NCI-H345 (cell line): ENCODE measurements at regions not wholly inside any gene's neighbourhood (a gene's known extent, or its start where the extent isn't known, plus 50 kb on each side); places are given as distances from the start of the nearest gene placed in this dataset.
"Not testable (repeated sequence)": the region's sequence is repeated elsewhere in the genome, so short reads cannot be mapped to it uniquely, and the experiment has no call there.

Experiments
- DNase-seq: peaks from one replicate; lab custom pipeline; 2025; lab: John Stamatoyannopoulos, UW

- DNase-seq = peak; percentile 42
These were observed 588.7 kb upstream of the CBLB start for GRCh38 chr3:106457281-106458180.

GRCh38 chr3:106458952-106459351 lies 590.1 kb upstream of the CBLB start:
- no peak for DNase-seq

GRCh38 chr3:106466881-106467280 lies 598.1 kb upstream of the CBLB start:
- DNase-seq = no peak

- DNase-seq = no peak
These were observed 605.0 kb upstream of the CBLB start for GRCh38 chr3:106473576-106474475.

GRCh38 chr3:106482451-106482850 lies 613.6 kb upstream of the CBLB start:
- no peak for DNase-seq

- DNase-seq = no peak
These were observed 616.4 kb upstream of the CBLB start for GRCh38 chr3:106485217-106485616.

- no peak for DNase-seq
These were observed 617.0 kb upstream of the CBLB start for GRCh38 chr3:106485802-106486201.

- not testable (repeated sequence) for DNase-seq
These were observed 618.3 kb upstream of the CBLB start for GRCh38 chr3:106486945-106487639.

- DNase-seq = no peak
These were observed 619.5 kb upstream of the CBLB start for GRCh38 chr3:106488331-106488730.

- no peak for DNase-seq
These were observed 623.0 kb upstream of the CBLB start for GRCh38 chr3:106491796-106492195.

- DNase-seq = no peak
These were observed 639.6 kb upstream of the CBLB start for GRCh38 chr3:106508331-106508893.

GRCh38 chr3:106510206-106510605 lies 641.4 kb upstream of the CBLB start:
- DNase-seq = no peak

- DNase-seq = no peak
These were observed 644.0 kb upstream of the CBLB start for GRCh38 chr3:106512846-106513245.

- no peak for DNase-seq
These were observed 645.6 kb upstream of the CBLB start for GRCh38 chr3:106514431-106514830.

GRCh38 chr3:106518516-106518915 lies 649.7 kb upstream of the CBLB start:
- DNase-seq = no peak

- DNase-seq = no peak
These were observed 653.6 kb upstream of the CBLB start for GRCh38 chr3:106522397-106522796.

- DNase-seq = no peak
These were observed 660.1 kb upstream of the CBLB start for GRCh38 chr3:106528932-106529331.

GRCh38 chr3:106529738-106530137 lies 660.9 kb upstream of the CBLB start:
- DNase-seq = no peak

- no peak for DNase-seq
These were observed 661.6 kb upstream of the CBLB start for GRCh38 chr3:106530367-106530766.

- not testable (repeated sequence) for DNase-seq
These were observed 663.0 kb upstream of the CBLB start for GRCh38 chr3:106531771-106532329.

- no peak for DNase-seq
These were observed 664.4 kb upstream of the CBLB start for GRCh38 chr3:106533093-106533787.
